HepG2 (cell line): ENCODE measurements at regions not wholly inside any gene's neighbourhood (a gene's known extent, or its start where the extent isn't known, plus 50 kb on each side); places are given as distances from the start of the nearest gene placed in this dataset.

Experiments used
- ATAC-seq: fragments of 200-7000 bp; cut with Tn5 transposase; 3 replicates; pipeline ENCODE4 v1.9.1; 2020; ENCODE audit warnings: mild to moderate bottlenecking, moderate library complexity
- BruUV-seq: library from RNA; stranded (reverse); fragments of 400-500 nt; replicated peaks from 2 replicates; lab custom pipeline; 2021; lab: Mats Ljungman, UMichigan
- CTCF ChIA-PET: fragments of 300-600 bp; formaldehyde crosslinking; extraction: SDS; loops from one replicate; lab custom pipeline; 2021; ENCODE audit warnings: low total read pairs, inconsistent platforms, low intra/inter-chr PET ratio; lab: Yijun Ruan, JAX
- POLR2A ChIA-PET: fragments of 350-600 bp; sonication (Branson Sonifier 250); formaldehyde crosslinking; loops from one replicate; lab custom pipeline; 2020; ENCODE audit warnings: antibody characterized with exemption, inconsistent platforms; lab: Yijun Ruan, JAX
- DNase-seq: peaks from one replicate; pipeline ENCODE4 v3.0.0-alpha.2; 2015; ENCODE audit warnings: low spot score
- FAIRE-seq: peaks from 3 replicates; lab custom pipeline; 2011; peaks lifted over from hg19 to GRCh38; lab: Jason Lieb, UNC
- H2AFZ ChIP-seq: one replicate; pipeline ENCODE4 v1.6.1; 2011; ENCODE audit warnings: low read length, inconsistent platforms
- H3K27ac ChIP-seq: fragments of 300-600 bp; 3 replicates; pipeline ENCODE4 v1.8.0; 2011; ENCODE audit warnings: mixed run types, mild to moderate bottlenecking, mixed read lengths, low read length, inconsistent platforms; ENCODE audit not compliant: insufficient read depth; ENCODE audit errors: extremely low read length
- H3K27me3 ChIP-seq, 2 experiments: fragments of 200-600 bp in 1 of 2; 2 replicates in 1 of 2; 3 replicates in 1 of 2; pipeline versions ENCODE4 v1.6.0 to v1.8.0; 2011; ENCODE audit warnings: low read length in 2 of 2, mild to moderate bottlenecking in 2 of 2, moderate library complexity in 2 of 2, inconsistent platforms in 1 of 2; ENCODE audit not compliant: insufficient read depth in 2 of 2, control insufficient read depth in 1 of 2
- H3K36me3 ChIP-seq, 2 experiments: fragments of 200-600 bp in 1 of 2; replicated peaks in 1 of 2; 2 replicates in 1 of 2; 3 replicates in 1 of 2; pipeline versions ENCODE4 v1.5.1 to v1.8.0; 2011; ENCODE audit warnings: low read length in 2 of 2, inconsistent platforms in 1 of 2; ENCODE audit not compliant: insufficient read depth in 2 of 2, control insufficient read depth in 1 of 2
- H3K4me1 ChIP-seq: 2 replicates; pipeline ENCODE4 v1.5.1; 2012; ENCODE audit warnings: low read length, inconsistent platforms; ENCODE audit not compliant: insufficient read depth
- H3K4me2 ChIP-seq: 2 replicates; pipeline ENCODE4 v1.6.0; 2011; ENCODE audit warnings: low read depth, low read length, inconsistent platforms
- H3K4me3 ChIP-seq, 3 experiments: fragments of 200-600 bp in 1 of 3; sonication (generic), shearing (Covaris generic) in 1 of 3; replicated peaks in 1 of 3; 2 replicates each; pipeline ENCODE4 v1.5.1; 2011 to 2016; ENCODE audit warnings: low read length in 3 of 3, inconsistent platforms in 2 of 3, low read depth in 2 of 3, mild to moderate bottlenecking in 2 of 3, control low read depth in 1 of 3, mixed read lengths in 1 of 3; ENCODE audit not compliant: insufficient read depth in 1 of 3
- H3K79me2 ChIP-seq: one replicate; pipeline ENCODE4 v1.6.1; 2011; ENCODE audit warnings: low read length, inconsistent platforms; ENCODE audit not compliant: insufficient read depth
- H3K9ac ChIP-seq: 2 replicates; pipeline ENCODE4 v1.6.0; 2011; ENCODE audit warnings: mild to moderate bottlenecking, low read depth, low read length, inconsistent platforms; ENCODE audit not compliant: insufficient read depth
- H3K9me3 ChIP-seq: 2 replicates; pipeline ENCODE4 v1.5.1; 2012; ENCODE audit warnings: mild to moderate bottlenecking, low read length
- H4K20me1 ChIP-seq: 2 replicates; pipeline ENCODE4 v1.6.0; 2011; ENCODE audit warnings: inconsistent platforms, mild to moderate bottlenecking, low read length, moderate library complexity; ENCODE audit not compliant: insufficient read depth
- CREB1 ChIP-seq, 2 experiments: fragments of 450-650 bp in 1 of 2; IDR thresholded peaks; 2 replicates each; pipeline ENCODE4 v1.6.1; 2016 to 2017; ENCODE audit warnings: control low read depth in 1 of 2, mild to moderate bottlenecking in 1 of 2, missing compliant biosample characterization in 1 of 2, missing genetic modification characterization in 1 of 2
- FOXO1 ChIP-seq: sonication (generic); formaldehyde crosslinking; IDR thresholded peaks from 2 replicates; pipeline ENCODE4 v1.4.0; 2020; ENCODE audit warnings: missing genetic modification reagents
- PLRG1 ChIP-seq: fragments of 450-650 bp; conservative IDR thresholded peaks from 2 replicates; pipeline ENCODE4 v1.6.1; 2016
- RAD21 ChIP-seq: fragments of 450-650 bp; formaldehyde crosslinking; IDR thresholded peaks from 2 replicates; pipeline ENCODE4 v1.5.0; 2020; ENCODE audit warnings: mild to moderate bottlenecking
- REPIN1 ChIP-seq: sonication (generic); formaldehyde crosslinking; IDR thresholded peaks from 2 replicates; pipeline ENCODE4 v1.8.0; 2022; ENCODE audit warnings: missing genetic modification reagents, low read depth, mild to moderate bottlenecking, borderline replicate concordance
- TRIM22 ChIP-seq: fragments of 450-650 bp; IDR thresholded peaks from 2 replicates; pipeline ENCODE4 v1.6.1; 2017
- ZNF33A ChIP-seq: sonication (generic); formaldehyde crosslinking; IDR thresholded peaks from 2 replicates; pipeline ENCODE4 v1.5.1; 2020; ENCODE audit warnings: missing genetic modification reagents, mild to moderate bottlenecking, moderate library complexity, borderline replicate concordance
- ZNF407 ChIP-seq: sonication (generic); formaldehyde crosslinking; IDR thresholded peaks from one replicate; pipeline ENCODE4 v1.5.1; 2020; ENCODE audit warnings: mild to moderate bottlenecking, missing genetic modification reagents; ENCODE audit errors: not compliant biosample characterization
- WGBS: methylation state at CpG from one replicate; pipeline ENCODE4 v1.1.6; 2017; ENCODE audit warnings: low lambda C conversion rate; 5-methylcytosine and 5-hydroxymethylcytosine counted together
- in situ Hi-C: cut with HindIII; loops from 2 replicates; pipeline ENCODE4 v1.10.0; 2017; ENCODE audit warnings: low pct_unique_long_range_greater_than_20kb; ENCODE audit not compliant: extremely low pct_ligation_motif_present
- intact Hi-C: fragments of 100-400 bp; cut with micrococcal nuclease; formaldehyde crosslinking; loops from one replicate; pipeline ENCODE4 v1.10.0; 2022; ENCODE audit not compliant: unreplicated experiment

GRCh38 chr19:34588249-34588648 is 88.7 kb downstream of the SCGB2B2 start (continued):
- TF ChIP-seq TRIM22 (no peak), REPIN1 (CRISPR knock-in tag) (no peak)

- Histone ChIP-seq H3K79me2 (no peaks in the 10 kb centered on the region), H3K9me3 (no peaks in the 10 kb centered on the region), H2AFZ (no peak overlapping the region), H3K4me2 (no peak overlapping the region), H4K20me1 (no peaks in the 10 kb centered on the region), H3K27me3 (peaks cover 1 to 3% of the 10 kb centered on the region in 2 experiments; a peak in 2 of 5 replicates), H3K9ac (no peak overlapping the region), H3K36me3 (no peaks in the 10 kb centered on the region), H3K27ac (no peak overlapping the region), H3K4me3 (no peak overlapping the region), H3K4me1 (no peaks in the 10 kb centered on the region)
- 17% methylated on average over 7 of the region's 8 CpGs for WGBS
- TF ChIP-seq CREB1 (IDR thresholded peaks at IDR 0.05): 0 out of 2 replicates have a peak, but pooled peaks have one; percentile 22
- TF ChIP-seq CREB1 (CRISPR knock-in tag; IDR thresholded peaks at IDR 0.05): no peak
- TF ChIP-seq RAD21 (CRISPR knock-in tag): no peak
- DNase-seq: no peak
- ATAC-seq: no peak
- intact Hi-C loops: no loop called here
- POLR2A ChIA-PET: no interaction called here
- no peak for FAIRE-seq
- in situ Hi-C loops: no loop called here
- BruUV-seq: no TSS peak
- CTCF ChIA-PET: no interaction called here
These were observed 96.6 kb downstream of the SCGB2B2 start for GRCh38 chr19:34580408-34580807.

GRCh38 chr19:34580055-34580336 is 97.0 kb downstream of the SCGB2B2 start:
- ATAC-seq: no peak
- no peak overlapping the region for H3K9ac ChIP-seq
- H4K20me1 ChIP-seq: no peaks in the 10 kb centered on the region
- no peaks in the 10 kb centered on the region for H3K9me3 ChIP-seq
- intact Hi-C loops (no loop called here), in situ Hi-C loops (no loop called here)
- H3K27ac ChIP-seq: no peak overlapping the region
- no peak overlapping the region for H3K4me3 ChIP-seq
- no peaks in the 10 kb centered on the region for H3K79me2 ChIP-seq
- no peak for FAIRE-seq
- ChIA-PET POLR2A (no interaction called here), CTCF (no interaction called here)
- WGBS: 17% methylated on average over 1 of the region's 4 CpGs
- H2AFZ ChIP-seq: no peak overlapping the region
- no peaks in the 10 kb centered on the region for H3K36me3 ChIP-seq
- DNase-seq: no peak
- H3K27me3 ChIP-seq: peaks cover 0 to 1% of the 10 kb centered on the region in 2 experiments; a peak in 1 of 5 replicates
- BruUV-seq: no TSS peak
- H3K4me2 ChIP-seq: no peak overlapping the region
- no peak for TF ChIP-seq ZNF33A (CRISPR knock-in tag)
- TF ChIP-seq PLRG1: no peak
- TF ChIP-seq FOXO1: no peak
- no peak for TF ChIP-seq ZNF407
- no peaks in the 10 kb centered on the region for H3K4me1 ChIP-seq
